Endodermal cell (in vitro differentiated cells): ENCODE measurements at regions not wholly inside any gene's neighbourhood (a gene's known extent, or its start where the extent isn't known, plus 50 kb on each side); places are given as distances from the start of the nearest gene placed in this dataset.

Experiments used
- DNase-seq: peaks from one replicate; pipeline ENCODE4 v3.0.0-alpha.2; 2017
- H3K27ac ChIP-seq: 2 replicates; pipeline ENCODE4 v1.5.1; 2013; ENCODE audit warnings: mild to moderate bottlenecking, low read depth, low read length, moderate library complexity
- H3K27me3 ChIP-seq: 2 replicates; pipeline ENCODE4 v1.6.1; 2013; ENCODE audit warnings: mild to moderate bottlenecking, low read length, moderate library complexity; ENCODE audit not compliant: insufficient read depth, control insufficient read depth, poor library complexity, severe bottlenecking
- H3K36me3 ChIP-seq: 2 replicates; pipeline ENCODE4 v1.7.0; 2013; ENCODE audit warnings: mild to moderate bottlenecking, low read length, moderate library complexity; ENCODE audit not compliant: control insufficient read depth, insufficient read depth
- H3K4me1 ChIP-seq: one replicate; pipeline ENCODE4 v1.7.0; 2013; ENCODE audit warnings: low read length; ENCODE audit not compliant: control insufficient read depth, insufficient read depth
- H3K4me3 ChIP-seq: 2 replicates; pipeline ENCODE4 v1.5.1; 2013; ENCODE audit warnings: mild to moderate bottlenecking, low read length, moderate library complexity
- H3K9ac ChIP-seq: 2 replicates; pipeline ENCODE4 v1.6.1; 2013; ENCODE audit warnings: mild to moderate bottlenecking, low read length, moderate library complexity; ENCODE audit not compliant: poor library complexity, severe bottlenecking; ENCODE audit errors: extremely low read depth
- H3K9me3 ChIP-seq: 2 replicates; pipeline ENCODE4 v1.6.1; 2013; ENCODE audit warnings: mild to moderate bottlenecking, low read length, moderate library complexity; ENCODE audit not compliant: control insufficient read depth
- H3K27ac Mint-ChIP-seq: 2 replicates; pipeline ENCODE4 v1.8.0; 2020; ENCODE audit warnings: mixed read lengths
- H3K27me3 Mint-ChIP-seq: 2 replicates; pipeline ENCODE4 v1.8.0; 2021; ENCODE audit warnings: mild to moderate bottlenecking, mixed read lengths; ENCODE audit not compliant: insufficient read depth
- H3K36me3 Mint-ChIP-seq: 2 replicates; pipeline ENCODE4 v1.8.0; 2020; ENCODE audit warnings: low read depth, mixed read lengths
- H3K4me1 Mint-ChIP-seq: 2 replicates; pipeline ENCODE4 v1.8.0; 2020; ENCODE audit warnings: mixed read lengths
- H3K4me3 Mint-ChIP-seq: 2 replicates; pipeline ENCODE4 v1.8.0; 2020; ENCODE audit warnings: mild to moderate bottlenecking, moderate library complexity, mixed read lengths
- H3K9me3 Mint-ChIP-seq: 2 replicates; pipeline ENCODE4 v1.8.0; 2020; ENCODE audit warnings: mild to moderate bottlenecking, mixed read lengths
- CTCF ChIP-seq: fragments of 200-600 bp; sonication (generic); conservative IDR thresholded peaks from 2 replicates; pipeline ENCODE4 v1.5.0; 2021; ENCODE audit warnings: antibody characterized with exemption, mild to moderate bottlenecking
- WGBS, 2 experiments: methylation state at CpG; one replicate each; pipeline versions ENCODE4 v1.1.5 to v1.1.7; 2013; ENCODE audit warnings: missing lambda C conversion rate in 2 of 2, mixed read lengths in 1 of 2; ENCODE audit not compliant: insufficient coverage in 1 of 2, insufficient read length in 1 of 2; 5-methylcytosine and 5-hydroxymethylcytosine counted together

- H3K9me3 Mint-ChIP-seq = peaks cover 13% of the 10 kb centered on the region
- DNase-seq = no peak
- Histone ChIP-seq H3K4me3 (no peak overlapping the region), H3K4me1 (no peaks in the 10 kb centered on the region), H3K9ac (no peak overlapping the region), H3K27me3 (no peaks in the 10 kb centered on the region), H3K36me3 (no peaks in the 10 kb centered on the region), H3K27ac (no peak overlapping the region), H3K9me3 (peaks cover under 1% of the 10 kb centered on the region)
- 72 to 83% methylated on average over 6 to 8 of the region's 8 CpGs for WGBS, 2 experiments
- H3K27ac Mint-ChIP-seq = no peak overlapping the region
- H3K4me1 Mint-ChIP-seq = no peaks in the 10 kb centered on the region
- H3K4me3 Mint-ChIP-seq = no peak overlapping the region
- H3K36me3 Mint-ChIP-seq = no peaks in the 10 kb centered on the region
- no peak for TF ChIP-seq CTCF
- H3K27me3 Mint-ChIP-seq = peaks cover 6% of the 10 kb centered on the region
These were observed 410.2 kb upstream of the IRX2 start for GRCh38 chr5:3161672-3162071.

- Mint-ChIP-seq H3K4me1 (peaks cover 5% of the 10 kb centered on the region), H3K9me3 (no peaks in the 10 kb centered on the region), H3K4me3 (no peak overlapping the region), H3K36me3 (no peaks in the 10 kb centered on the region), H3K27me3 (peaks cover 6% of the 10 kb centered on the region), H3K27ac (no peak overlapping the region)
- no peak for DNase-seq
- Histone ChIP-seq H3K27me3 (no peaks in the 10 kb centered on the region), H3K4me3 (no peak overlapping the region), H3K9me3 (no peaks in the 10 kb centered on the region), H3K27ac (no peak overlapping the region), H3K4me1 (no peaks in the 10 kb centered on the region), H3K9ac (no peak overlapping the region), H3K36me3 (no peaks in the 10 kb centered on the region)
- WGBS, 2 experiments = 67 to 68% methylated on average over 3 to 4 of the region's 4 CpGs
- TF ChIP-seq CTCF = no peak
These were observed 405.7 kb upstream of the IRX2 start for GRCh38 chr5:3157214-3157613.

GRCh38 chr5:3155717-3156116 is 404.2 kb upstream of the IRX2 start:
- Histone ChIP-seq H3K9ac (no peak overlapping the region), H3K4me3 (no peak overlapping the region), H3K9me3 (no peaks in the 10 kb centered on the region), H3K36me3 (no peaks in the 10 kb centered on the region), H3K4me1 (no peaks in the 10 kb centered on the region), H3K27ac (no peak overlapping the region), H3K27me3 (no peaks in the 10 kb centered on the region)
- H3K4me1 Mint-ChIP-seq = peaks cover 5% of the 10 kb centered on the region
- no peak overlapping the region for H3K27ac Mint-ChIP-seq
- no peaks in the 10 kb centered on the region for H3K9me3 Mint-ChIP-seq
- 92 to 100% methylated on average over 5 to 10 of the region's 10 CpGs for WGBS, 2 experiments
- no peak overlapping the region for H3K4me3 Mint-ChIP-seq
- no peak for DNase-seq
- H3K36me3 Mint-ChIP-seq = no peaks in the 10 kb centered on the region
- TF ChIP-seq CTCF = no peak
- peaks cover 5% of the 10 kb centered on the region for H3K27me3 Mint-ChIP-seq
